MM.1S (cell line): ENCODE measurements at regions not wholly inside any gene's neighbourhood (a gene's known extent, or its start where the extent isn't known, plus 50 kb on each side); places are given as distances from the start of the nearest gene placed in this dataset.

ENCODE experiments used
- DNase-seq: peaks from one replicate; pipeline ENCODE4 v3.0.0-alpha.2; 2015
- H2AFZ ChIP-seq: fragments of 300-600 bp; sonication (generic); 2 replicates; pipeline ENCODE4 v1.6.0; 2016; ENCODE audit warnings: antibody characterized with exemption, low read length
- H3F3A ChIP-seq: fragments of 300-600 bp; sonication (generic); 2 replicates; pipeline ENCODE4 v1.6.1; 2016; ENCODE audit warnings: mild to moderate bottlenecking, antibody characterized with exemption, low read length, moderate library complexity, mixed read lengths; ENCODE audit not compliant: insufficient read depth
- H3K27ac ChIP-seq: fragments of 300-600 bp; sonication (generic); 2 replicates; pipeline ENCODE4 v1.5.1; 2016; ENCODE audit warnings: mild to moderate bottlenecking, low read length
- H3K27me3 ChIP-seq: fragments of 300-600 bp; sonication (generic); replicated peaks from 2 replicates; pipeline ENCODE4 v1.6.0; 2016; ENCODE audit warnings: low read length; ENCODE audit not compliant: insufficient read depth
- H3K36me3 ChIP-seq: fragments of 300-600 bp; sonication (generic); replicated peaks from 2 replicates; pipeline ENCODE4 v1.6.1; 2016; ENCODE audit warnings: mild to moderate bottlenecking, low read length, mixed read lengths; ENCODE audit not compliant: insufficient read depth
- H3K4me1 ChIP-seq: fragments of 300-600 bp; sonication (generic); 2 replicates; pipeline ENCODE4 v1.6.1; 2016; ENCODE audit warnings: low read length, mixed read lengths
- H3K4me2 ChIP-seq: fragments of 300-600 bp; sonication (generic); 2 replicates; pipeline ENCODE4 v1.6.0; 2016; ENCODE audit warnings: low read depth, low read length
- H3K4me3 ChIP-seq: fragments of 300-600 bp; sonication (generic); 2 replicates; pipeline ENCODE4 v1.5.1; 2016; ENCODE audit warnings: low read length, mixed read lengths
- H3K79me2 ChIP-seq: fragments of 300-600 bp; sonication (generic); 2 replicates; pipeline ENCODE4 v1.6.1; 2016; ENCODE audit warnings: mixed run types, low read length, mixed read lengths
- H3K9ac ChIP-seq: fragments of 300-600 bp; sonication (generic); 2 replicates; pipeline ENCODE4 v1.6.1; 2016; ENCODE audit warnings: low read length, mixed read lengths
- H3K9me2 ChIP-seq: fragments of 300-600 bp; sonication (generic); replicated peaks from 2 replicates; pipeline ENCODE4 v1.6.1; 2016; ENCODE audit warnings: mild to moderate bottlenecking, low read length, mixed read lengths; ENCODE audit not compliant: insufficient read depth
- H3K9me3 ChIP-seq: fragments of 300-600 bp; sonication (generic); replicated peaks from 2 replicates; pipeline ENCODE4 v1.6.1; 2016; ENCODE audit warnings: mild to moderate bottlenecking, low read length, mixed read lengths; ENCODE audit not compliant: insufficient read depth
- H4K20me1 ChIP-seq: fragments of 300-600 bp; sonication (generic); 2 replicates; pipeline ENCODE4 v1.6.1; 2016; ENCODE audit warnings: mild to moderate bottlenecking, low read length, moderate library complexity, mixed read lengths; ENCODE audit not compliant: insufficient read depth
- CTCF ChIP-seq: fragments of 300-600 bp; sonication (generic); IDR thresholded peaks from 2 replicates; pipeline ENCODE4 v1.5.1; 2016; ENCODE audit warnings: antibody characterized with exemption, low read length, mixed read lengths
- EZH2 ChIP-seq: fragments of 300-600 bp; sonication (generic); optimal IDR thresholded peaks from 2 replicates; pipeline ENCODE3; 2017; ENCODE audit warnings: low read depth, mild to moderate bottlenecking, antibody characterized with exemption, low read length, mixed read lengths
- EZH2phosphoT487 ChIP-seq: fragments of 300-600 bp; sonication (generic); IDR thresholded peaks from 2 replicates; pipeline ENCODE4 v1.6.1; 2018; ENCODE audit warnings: antibody characterized with exemption, low read length

- H3K4me2 ChIP-seq: no peak overlapping the region
- no peaks in the 10 kb centered on the region for H4K20me1 ChIP-seq
- no peaks in the 10 kb centered on the region for H3K9me2 ChIP-seq
- no peaks in the 10 kb centered on the region for H3K79me2 ChIP-seq
- H3K36me3 ChIP-seq: no peaks in the 10 kb centered on the region
- no peaks in the 10 kb centered on the region for H3K4me1 ChIP-seq
- TF ChIP-seq EZH2 (no peak), EZH2phosphoT487 (no peak), CTCF (no peak)
- H3K9me3 ChIP-seq: no peaks in the 10 kb centered on the region
- no peak overlapping the region for H3K4me3 ChIP-seq
- DNase-seq: no peak
- H3K27me3 ChIP-seq: no peaks in the 10 kb centered on the region
- no peak overlapping the region for H2AFZ ChIP-seq
- H3K9ac ChIP-seq: no peak overlapping the region
- no peak overlapping the region for H3K27ac ChIP-seq
- no peaks in the 10 kb centered on the region for H3F3A ChIP-seq
Measured at GRCh38 chr17:77303620-77304019, 162.9 kb downstream of the SEC14L1 start.

- Histone ChIP-seq H3K4me3 (no peak overlapping the region), H3K27ac (no peak overlapping the region), H3K79me2 (no peaks in the 10 kb centered on the region), H3F3A (no peaks in the 10 kb centered on the region), H3K27me3 (no peaks in the 10 kb centered on the region), H3K4me1 (no peaks in the 10 kb centered on the region), H4K20me1 (no peaks in the 10 kb centered on the region), H3K36me3 (no peaks in the 10 kb centered on the region), H3K9ac (no peak overlapping the region), H3K9me3 (no peaks in the 10 kb centered on the region), H2AFZ (no peak overlapping the region), H3K4me2 (no peak overlapping the region), H3K9me2 (no peaks in the 10 kb centered on the region)
- DNase-seq: no peak
- TF ChIP-seq EZH2phosphoT487 (no peak), CTCF (no peak), EZH2 (no peak)
Measured at GRCh38 chr17:77304051-77304745, 163.4 kb downstream of the SEC14L1 start.

- H3K9me2 ChIP-seq: no peaks in the 10 kb centered on the region
- no peak overlapping the region for H3K27ac ChIP-seq
- TF ChIP-seq EZH2phosphoT487 (no peak), CTCF (no peak), EZH2 (no peak)
- no peak overlapping the region for H3K4me3 ChIP-seq
- H3F3A ChIP-seq: no peaks in the 10 kb centered on the region
- no peaks in the 10 kb centered on the region for H3K4me1 ChIP-seq
- H3K4me2 ChIP-seq: no peak overlapping the region
- H3K9ac ChIP-seq: no peak overlapping the region
- no peaks in the 10 kb centered on the region for H3K36me3 ChIP-seq
- H4K20me1 ChIP-seq: no peaks in the 10 kb centered on the region
- no peak for DNase-seq
- H2AFZ ChIP-seq: no peak overlapping the region
- no peaks in the 10 kb centered on the region for H3K9me3 ChIP-seq
- H3K27me3 ChIP-seq: no peaks in the 10 kb centered on the region
- H3K79me2 ChIP-seq: no peaks in the 10 kb centered on the region
Measured at GRCh38 chr17:77304746-77305473, 164.1 kb downstream of the SEC14L1 start.
